GM19438 (cell line): ENCODE measurements at regions not wholly inside any gene's neighbourhood (a gene's known extent, or its start where the extent isn't known, plus 50 kb on each side); places are given as distances from the start of the nearest gene placed in this dataset.
"Not testable (repeated sequence)": the region's sequence is repeated elsewhere in the genome, so short reads cannot be mapped to it uniquely, and the experiment has no call there.

Experiments used
- ATAC-seq: cut with Tn5 transposase; IDR thresholded peaks from one replicate; pipeline ENCODE4 v1.9.1; 2021; ENCODE audit warnings: low read depth; ENCODE audit not compliant: unreplicated experiment

DNA sequence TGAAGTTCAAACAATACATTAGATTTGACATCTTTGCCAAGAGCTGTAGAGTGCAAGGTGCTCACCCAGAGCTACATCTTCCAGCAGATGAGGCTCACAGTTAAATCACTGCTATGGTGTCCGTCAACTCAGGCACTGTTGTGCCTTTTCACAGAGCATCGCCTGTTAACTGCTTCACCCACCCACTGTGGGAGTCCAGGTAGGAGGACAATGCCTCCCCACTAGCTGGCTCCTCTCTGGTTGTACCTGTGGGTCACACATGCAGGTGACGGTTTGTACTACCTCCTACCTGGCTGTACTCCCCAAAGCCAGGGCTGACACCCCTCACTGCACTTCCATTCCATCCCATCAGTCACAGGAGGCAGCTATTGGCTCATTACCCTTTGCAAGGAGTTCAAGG is 84.6 kb upstream of the TOP3B start:
- ATAC-seq, result no peak

DNA sequence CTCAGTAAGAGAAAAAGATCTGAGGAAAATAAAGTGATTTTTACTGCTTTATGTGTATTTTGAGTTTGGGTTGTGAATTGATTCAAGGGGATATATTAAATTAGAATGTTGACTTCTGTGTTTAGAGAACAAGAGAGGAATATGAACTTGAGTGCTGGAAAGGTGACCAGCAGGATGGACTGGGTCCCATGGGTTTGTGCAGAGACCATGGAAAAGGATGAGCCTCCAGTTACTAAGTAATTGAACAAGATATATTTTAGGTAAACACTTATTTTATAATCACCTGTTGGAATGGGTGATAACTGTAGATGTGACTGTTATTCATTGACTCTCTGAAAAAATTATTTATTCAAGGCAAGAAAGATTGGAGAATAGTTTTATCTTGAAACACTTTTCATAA is 82.0 kb upstream of the TOP3B start:
- ATAC-seq, result no peak

DNA sequence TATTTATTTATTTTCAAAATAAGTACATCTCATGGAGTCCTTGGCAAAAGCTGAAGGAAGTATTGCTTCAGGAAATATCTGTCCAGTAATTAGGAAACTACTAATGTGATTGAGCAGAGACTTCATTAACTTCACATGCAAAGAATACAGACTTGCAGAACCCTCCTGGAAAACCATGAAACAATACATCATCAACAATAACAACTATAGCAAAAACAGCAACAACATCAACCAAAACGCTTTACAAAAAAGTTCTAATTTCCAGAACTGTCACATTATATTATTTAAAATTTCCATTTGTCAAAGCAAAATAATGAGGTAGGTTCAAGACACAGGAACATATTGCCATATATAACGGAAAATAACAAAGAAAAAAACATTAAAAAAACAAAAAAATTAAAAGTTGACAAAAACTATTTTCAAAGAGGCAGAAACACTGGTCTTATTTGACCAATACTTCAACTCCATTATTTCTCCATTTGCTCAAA is 79.8 kb upstream of the TOP3B start:
- no peak for ATAC-seq

DNA sequence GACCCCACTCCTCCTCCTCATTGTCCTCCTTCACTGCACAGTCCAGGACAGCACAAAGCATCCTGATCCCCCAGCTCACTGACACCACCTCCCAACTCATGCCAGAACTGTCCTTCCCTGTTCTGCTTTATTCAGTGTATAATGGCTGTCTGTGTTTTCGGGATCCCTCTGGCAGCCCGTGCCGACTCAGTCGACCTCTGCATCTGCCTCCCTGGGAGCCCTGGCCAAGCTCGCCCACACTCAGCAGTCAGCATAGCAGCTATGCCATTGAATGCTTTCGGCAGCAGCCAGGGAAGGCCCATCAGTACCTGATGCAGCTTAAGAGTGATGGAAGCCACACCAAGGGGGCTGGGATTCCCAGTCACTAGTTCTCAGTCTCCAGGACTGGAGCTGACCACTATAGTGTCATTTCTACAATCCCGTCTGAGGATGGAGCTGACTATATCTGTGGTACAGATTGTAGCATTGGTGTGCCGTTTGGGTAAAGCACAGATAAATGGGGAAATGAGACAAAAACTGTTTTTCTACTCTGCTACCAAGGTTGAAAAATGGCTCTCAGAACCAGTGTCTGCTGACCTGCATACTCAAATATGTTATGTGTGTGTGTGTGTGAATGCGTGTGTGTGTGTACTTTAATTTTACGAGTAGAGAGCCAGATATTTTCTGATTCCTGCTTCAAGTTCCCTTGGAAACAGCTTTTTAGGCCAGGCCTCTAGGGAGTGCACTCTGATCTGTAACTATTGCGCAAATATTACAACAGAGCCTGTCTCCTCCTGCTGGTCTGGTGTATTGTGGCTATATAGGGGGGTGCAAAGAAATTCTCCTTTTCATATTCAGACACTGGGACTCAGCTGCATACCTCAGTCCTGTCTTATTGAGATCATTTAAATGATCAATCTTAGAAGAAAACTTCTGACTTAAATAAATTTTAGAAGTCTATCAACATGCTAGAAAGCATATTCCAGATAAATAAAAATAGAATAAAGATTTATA is 78.8 kb upstream of the TOP3B start:
- ATAC-seq, result no peak

DNA sequence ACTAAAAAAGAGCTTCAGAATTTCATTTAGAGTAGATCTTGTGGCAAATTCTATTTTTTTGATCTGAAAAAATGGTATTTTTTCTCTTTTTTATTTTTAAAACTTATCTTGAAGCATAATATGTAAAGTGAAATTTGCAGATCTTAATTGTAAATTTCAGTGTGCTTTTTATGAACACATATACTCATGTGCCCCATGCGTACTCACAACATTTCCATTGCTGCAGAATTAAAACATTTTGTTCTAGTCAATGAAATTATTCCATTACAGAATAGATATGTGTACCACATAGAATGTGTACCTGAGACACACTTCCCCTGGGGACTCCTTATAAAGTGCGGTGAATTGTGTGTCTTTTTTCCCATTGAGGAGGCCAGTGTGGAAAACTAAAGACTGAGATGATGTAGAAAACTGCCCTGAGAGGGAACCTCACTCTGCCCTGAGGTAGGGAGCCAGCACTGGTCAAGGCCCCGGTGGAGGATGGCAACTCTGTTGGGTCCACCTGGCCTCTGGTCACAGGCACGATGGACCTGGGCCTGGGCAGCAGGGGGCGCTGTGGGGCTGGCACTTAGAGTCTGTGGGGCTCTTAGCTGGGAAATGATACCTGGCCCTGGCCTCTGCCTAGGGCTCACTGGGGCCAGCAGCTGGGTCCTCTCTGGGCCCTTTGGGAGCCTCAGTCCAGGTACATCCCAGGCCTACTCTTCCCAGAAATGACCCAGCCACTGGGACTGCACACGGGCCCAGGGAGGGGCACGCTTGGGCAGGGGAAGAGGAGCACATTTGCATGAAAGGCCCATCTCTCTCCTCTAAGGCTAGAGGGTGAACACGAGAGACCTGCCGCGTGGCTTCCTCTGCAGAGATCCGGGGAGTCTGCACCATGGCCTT is 77.9 kb upstream of the TOP3B start:
- no peak for ATAC-seq

DNA sequence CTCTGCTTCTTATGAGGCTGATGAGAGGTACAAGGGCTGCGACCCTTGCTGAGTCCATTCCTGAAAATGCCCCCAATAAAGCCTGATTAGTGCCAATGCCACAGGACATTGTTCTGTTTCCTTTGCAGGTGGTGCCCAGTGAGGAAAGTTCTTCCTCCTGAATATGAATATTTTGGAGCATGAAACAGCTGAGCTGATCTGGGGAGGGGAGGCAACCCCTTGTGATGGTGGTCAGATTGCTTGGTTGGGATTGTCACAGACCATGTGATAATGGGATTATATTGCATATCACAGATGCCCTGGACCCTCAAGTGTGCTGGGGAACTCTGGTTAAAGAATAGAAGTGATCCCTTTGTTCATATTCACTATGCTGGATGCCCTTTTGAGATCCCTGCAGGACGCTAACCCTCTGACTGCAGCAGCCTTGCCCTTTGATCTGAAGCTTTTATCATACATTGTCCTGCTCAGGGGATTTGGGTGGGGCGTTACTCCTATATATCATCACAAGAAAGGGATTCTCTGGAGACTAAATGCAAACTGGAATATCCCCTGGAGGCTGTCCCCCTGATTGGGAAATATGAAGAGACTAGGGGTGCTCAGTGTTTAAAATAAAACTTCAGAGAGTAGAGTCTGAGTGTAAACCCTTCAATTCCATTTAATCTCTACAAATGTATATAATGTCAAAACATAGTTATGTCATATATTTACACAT is 76.9 kb upstream of the TOP3B start:
- no peak for ATAC-seq

DNA sequence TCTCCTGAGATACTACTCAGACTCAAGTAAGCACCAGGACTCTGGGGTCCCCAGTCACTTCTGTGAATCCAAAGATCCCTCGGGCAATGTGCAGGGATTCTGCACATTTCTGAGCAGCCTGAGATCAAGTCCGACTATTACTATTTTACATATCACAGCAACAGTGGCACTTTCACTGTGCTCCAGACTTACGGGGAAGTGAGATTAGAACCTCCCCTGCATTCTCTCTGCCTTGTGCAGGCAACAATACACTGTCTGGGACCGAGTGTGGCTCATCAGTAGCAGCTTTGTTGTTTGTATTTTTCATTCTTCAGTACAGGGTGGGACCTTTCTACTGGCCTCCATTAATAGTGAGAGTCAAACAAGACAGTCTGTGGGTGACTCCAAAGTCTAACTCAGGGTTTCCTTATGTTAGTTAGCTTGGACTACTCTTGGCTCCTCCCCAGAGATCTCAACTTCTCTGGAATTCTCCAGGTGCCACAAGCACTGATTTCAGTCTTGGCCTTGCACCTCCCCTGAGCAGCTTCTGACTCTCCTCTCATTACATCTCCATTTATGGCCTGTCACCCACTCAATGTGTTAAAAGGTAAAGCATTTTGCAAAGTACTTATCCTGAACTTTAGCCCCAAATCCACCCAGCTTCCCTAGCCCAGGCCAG is 76.2 kb upstream of the TOP3B start:
- ATAC-seq, result no peak

DNA sequence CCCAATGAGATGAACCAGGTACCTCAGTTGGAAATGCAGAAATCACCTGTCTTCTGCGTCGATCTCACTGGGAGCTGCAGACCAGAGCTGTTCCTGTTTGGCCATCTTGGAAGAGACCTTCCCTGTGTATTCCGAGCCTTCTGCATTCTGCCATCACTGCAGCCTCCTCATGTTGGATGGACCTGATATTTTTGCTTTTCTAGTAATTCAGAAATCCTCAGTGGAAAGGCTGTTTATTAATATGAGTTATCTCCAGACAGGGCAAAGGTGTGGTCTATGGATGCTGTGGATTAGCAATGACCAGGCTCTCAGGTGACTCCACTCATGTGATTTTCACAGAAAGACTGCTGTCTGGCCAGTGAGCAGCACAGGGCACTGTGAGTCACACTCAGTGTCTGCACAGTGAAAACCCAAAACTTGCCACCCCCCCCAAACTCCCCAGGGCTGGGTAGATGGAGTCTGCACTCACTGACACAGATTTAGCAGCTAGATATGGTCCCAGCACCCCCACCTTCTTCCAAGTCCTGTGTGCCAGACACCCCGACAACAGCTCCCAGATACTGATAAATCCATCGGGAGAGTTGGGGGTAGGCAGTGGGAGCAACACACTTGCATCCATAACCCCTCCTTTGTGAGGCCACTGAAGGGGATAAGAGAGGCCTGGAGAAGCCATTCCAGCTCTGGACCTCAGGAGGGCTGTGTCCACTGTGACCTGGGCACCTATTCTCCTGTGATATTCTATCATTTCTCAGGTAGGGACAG is 75.2 kb upstream of the TOP3B start:
- ATAC-seq, result no peak

DNA sequence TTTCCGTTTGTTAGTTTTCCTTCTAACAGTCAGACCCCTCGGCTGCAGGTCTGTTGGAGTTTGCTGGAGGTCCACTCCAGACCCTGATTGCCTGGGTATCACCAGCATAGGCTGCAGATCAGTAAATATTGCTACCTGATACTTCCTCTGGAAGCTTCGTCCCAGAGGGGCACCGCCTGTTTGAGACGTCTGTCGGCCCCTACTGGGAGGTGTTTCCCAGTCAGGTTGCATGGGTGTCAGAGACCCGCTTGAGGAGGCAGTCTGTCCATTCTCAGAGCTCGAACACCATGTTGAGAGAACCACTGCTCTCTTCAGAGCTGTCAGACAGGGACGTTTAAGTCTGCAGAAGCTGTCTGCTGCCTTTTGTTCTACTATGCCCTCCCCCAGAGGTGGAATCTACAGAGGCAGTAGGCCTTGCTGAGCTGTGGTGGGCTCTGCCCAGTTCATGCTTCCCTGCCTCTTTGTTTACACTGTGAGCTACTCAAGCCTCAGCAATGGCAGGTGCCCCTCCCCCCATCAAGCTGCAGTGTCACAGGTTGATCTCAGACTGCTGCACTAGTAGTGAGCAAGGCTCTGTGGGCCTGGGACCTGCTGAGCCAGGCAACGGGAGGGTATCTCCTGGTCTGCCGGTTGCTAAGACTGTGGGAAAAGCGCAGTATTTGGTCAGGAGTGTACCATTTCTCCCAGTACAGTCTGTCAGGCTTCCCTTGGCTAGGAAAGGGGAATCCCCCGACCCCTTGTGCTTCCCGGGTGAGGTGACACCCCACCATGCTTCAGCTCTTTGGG is 74.4 kb upstream of the TOP3B start:
- not testable (repeated sequence) for ATAC-seq

DNA sequence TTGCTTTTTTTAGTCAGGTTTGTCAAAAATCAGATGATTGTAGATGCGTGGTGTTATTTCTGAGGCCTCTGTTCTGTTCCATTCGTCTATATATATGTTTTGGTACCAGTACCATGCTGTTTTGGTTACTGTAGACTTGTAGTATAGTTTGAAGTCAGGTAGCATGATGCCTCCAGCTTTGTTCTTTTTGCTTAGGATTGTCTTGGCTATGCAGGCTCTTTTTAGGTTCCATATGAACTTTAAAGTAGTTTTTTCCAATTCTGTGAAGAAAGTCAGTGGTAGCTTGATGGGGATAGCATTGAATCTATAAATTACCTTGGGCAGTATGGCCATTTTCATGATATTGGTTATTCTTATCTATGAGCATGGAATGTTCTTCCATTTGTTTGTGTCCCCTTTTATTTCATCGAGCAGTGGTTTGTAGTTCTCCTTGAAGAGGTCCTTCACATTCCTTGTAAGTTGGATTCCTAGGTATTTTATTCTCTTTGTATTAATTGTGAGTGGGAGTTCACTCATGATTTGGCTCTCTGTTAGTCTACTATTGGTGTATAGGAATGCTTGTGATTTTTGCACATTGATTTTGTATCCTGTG is 70.1 kb upstream of the TOP3B start:
- not testable (repeated sequence) for ATAC-seq

DNA sequence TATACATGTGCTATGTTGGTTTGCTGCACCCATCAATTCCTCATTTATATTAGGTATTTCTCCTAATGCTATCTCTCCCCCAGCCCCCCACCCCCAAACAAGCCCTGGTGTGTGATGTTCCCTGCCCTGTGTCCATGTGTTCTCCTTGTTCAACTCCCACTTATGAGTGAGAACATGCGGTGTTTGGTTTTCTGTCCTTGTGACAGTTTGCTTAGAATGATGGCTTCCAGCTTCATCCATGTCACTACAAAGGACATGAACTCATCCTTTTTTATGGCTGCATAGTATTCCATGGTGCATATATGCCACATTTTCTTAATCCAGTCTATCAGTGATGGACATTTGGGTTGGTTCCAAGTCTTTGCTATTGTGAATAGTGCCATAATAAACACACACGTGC is 68.4 kb upstream of the TOP3B start:
- not testable (repeated sequence) for ATAC-seq

DNA sequence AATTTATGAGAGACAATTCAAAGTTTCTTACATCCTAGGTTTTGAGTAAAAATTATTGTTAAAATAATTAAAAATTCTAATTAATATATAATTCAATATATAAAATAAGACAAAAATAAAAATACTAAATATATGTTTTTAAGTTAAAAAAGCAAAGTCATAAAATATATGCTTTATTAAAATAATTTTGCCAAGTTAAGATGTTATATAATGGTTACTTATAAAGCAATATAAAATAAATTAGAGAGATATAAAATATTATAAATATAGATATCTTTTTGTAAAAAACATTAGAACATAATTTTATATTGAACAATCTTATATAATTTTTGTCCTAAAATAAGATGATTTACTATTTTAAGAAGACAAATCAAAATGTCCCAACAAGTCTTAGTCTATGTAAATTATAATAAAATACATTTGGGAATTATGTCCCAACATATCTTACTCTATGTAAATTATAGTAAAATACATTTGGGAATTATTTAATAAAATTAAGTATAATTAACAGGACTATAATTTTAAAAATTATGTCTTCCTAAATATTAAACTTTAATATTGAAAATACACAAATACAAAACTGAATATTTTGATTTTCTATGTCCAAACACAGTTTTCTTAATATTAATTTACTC is 67.7 kb upstream of the TOP3B start:
- ATAC-seq, result no peak

DNA sequence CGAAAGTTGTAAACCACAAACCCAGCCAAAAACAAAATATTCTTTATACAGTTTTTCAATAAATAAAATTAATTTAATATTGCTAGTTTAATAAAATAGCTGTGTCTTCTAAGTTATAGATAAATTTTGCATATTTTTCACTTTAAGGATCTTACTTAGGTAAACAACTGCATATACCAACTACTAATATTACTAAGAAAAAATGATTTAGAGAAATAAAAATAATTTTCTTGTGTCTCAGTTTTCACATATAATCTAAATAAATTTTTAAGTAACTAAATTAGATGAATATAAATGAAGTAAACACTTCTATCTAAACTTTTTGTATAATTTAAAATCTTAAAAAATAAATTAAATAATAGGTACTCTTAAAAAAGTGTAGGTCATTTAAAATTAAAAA is 67.1 kb upstream of the TOP3B start:
- ATAC-seq, result no peak

DNA sequence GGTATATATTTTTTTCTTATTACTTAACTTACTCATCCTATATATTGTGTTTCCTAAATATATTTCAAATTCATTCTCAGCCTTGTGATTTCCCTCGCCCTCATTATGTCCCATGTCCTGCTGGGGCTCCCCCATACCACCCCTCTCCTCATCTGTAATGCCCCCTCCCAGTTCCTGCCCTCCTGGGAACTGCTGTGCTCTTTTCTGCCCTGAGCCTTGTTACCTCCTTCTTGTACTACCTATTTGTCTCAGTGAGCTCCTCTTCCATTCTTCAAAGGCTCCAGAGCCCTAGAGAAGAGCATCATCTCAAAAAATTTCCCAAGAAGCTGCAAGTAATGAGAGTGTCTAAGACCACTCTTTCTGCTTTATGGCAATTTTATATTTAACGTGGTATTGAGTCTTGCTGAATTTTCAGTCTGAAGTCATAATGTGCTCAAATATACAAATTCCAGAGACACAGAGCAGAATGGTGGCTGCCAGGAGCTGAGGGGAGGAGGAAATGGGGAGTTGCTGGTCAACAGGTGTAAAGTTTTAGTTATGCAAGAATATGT is 66.5 kb upstream of the TOP3B start:
- ATAC-seq, result no peak

DNA sequence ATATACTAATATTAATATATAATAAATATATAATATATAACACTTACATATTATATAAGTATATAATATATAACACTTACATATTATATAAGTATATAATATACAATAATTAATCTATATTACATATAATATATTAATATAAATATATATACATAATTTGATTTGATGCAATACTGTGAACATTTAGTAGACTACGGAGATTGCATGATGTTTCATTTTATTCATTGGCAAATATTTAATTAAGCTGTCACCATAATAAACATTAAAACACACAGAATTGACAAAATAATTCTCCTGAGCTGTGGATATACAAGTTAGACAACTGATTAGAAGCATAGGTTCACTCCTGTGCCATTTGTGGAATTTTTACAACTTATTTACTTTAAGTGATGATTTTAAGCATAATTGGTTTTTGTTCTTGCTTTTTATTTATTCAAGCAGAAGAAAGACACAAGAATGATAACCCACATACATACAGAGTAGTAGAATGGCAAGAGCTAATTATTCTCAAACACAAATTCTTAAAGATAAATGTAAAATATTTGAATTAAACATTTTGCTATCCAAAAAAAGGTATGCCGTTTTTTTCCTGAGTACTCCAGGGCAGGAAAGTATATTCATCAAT is 65.8 kb upstream of the TOP3B start:
- no peak for ATAC-seq

DNA sequence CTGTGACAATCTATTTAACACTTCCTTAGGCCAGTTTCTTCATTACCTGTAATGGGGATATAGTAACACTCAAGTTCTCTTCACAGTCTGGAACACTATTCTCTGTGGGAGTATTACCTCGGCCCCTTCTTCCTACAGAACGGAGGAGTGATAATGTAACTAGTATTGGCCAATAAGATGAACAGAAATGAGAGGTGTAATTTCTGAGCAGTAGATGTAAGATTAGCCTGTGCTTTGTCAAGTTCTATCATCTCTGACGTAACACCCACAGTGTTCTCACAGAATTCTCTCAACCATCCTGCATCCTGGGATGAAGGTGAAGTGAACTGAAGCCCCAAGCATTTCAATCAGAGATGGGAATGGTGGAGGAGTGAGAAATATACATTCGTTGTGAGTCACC is 65.2 kb upstream of the TOP3B start:
- ATAC-seq, result no peak

DNA sequence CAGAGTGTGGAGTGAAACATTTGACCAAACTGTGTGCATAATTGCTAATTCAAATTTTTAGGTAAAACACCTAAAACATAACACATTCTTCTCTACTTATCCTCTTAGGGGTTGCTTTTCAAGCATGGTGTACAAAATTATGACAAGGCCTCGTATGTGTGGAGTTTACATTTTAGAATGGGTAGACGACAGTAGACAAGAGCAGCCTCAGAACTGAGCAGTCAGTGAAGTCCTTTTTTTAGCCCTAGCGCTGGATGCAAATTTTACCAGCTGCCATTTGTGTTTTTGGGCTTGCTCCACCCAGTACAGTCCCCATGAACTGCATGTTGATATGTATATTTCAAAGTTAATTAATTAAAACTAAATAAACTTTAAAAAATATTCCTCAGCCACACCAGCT is 64.7 kb upstream of the TOP3B start:
- no peak for ATAC-seq
